Breast epithelium (tissue), 3 donors: ENCODE measurements at regions not wholly inside any gene's neighbourhood (a gene's known extent, or its start where the extent isn't known, plus 50 kb on each side); places are given as distances from the start of the nearest gene placed in this dataset.

Experiments
- POLR2A ChIP-seq: fragments of 450-650 bp; IDR thresholded peaks from one replicate; pipeline ENCODE4 v1.6.1; 2016; ENCODE audit warnings: antibody characterized with exemption, mild to moderate bottlenecking, moderate library complexity
- POLR2AphosphoS5 ChIP-seq, 3 donors: sonication (generic); formaldehyde crosslinking; IDR thresholded peaks; one replicate each; pipeline ENCODE4 v1.6.1; 2017; ENCODE audit warnings: antibody characterized with exemption in 3 of 3
- TF ChIP-seq, protein P1 (sequence below), 3 donors: fragments of 450-650 bp; IDR thresholded peaks; one replicate each; pipeline ENCODE4 v1.5.1; 2016 to 2017; ENCODE audit warnings: antibody characterized with exemption in 3 of 3, mild to moderate bottlenecking in 3 of 3, moderate library complexity in 3 of 3

DNA sequence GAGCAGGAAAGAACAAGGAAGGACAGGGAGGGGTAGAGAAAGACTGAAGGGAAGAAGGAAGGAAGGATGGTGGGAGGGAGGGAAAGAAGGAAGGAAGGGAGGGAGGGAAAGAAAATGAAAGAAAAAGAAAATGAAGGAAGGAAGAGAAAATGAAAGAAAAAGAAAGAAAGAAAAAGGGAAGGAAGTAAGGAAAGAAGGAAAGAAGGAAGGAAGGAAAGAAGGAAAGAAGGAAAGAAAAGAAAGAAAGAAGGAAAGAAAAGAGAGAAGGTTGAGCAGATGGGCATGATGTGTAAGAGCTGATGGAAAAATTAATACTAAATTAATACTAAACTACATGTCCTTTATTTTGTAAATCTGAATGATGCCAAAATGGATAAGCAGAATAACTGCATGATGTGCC, 418.3 kb upstream of the CDIN1 start:
- TF ChIP-seq POLR2AphosphoS5 (IDR thresholded peaks at IDR 0.05) (no peak), POLR2A (no peak)
- TF ChIP-seq, protein P1, sequence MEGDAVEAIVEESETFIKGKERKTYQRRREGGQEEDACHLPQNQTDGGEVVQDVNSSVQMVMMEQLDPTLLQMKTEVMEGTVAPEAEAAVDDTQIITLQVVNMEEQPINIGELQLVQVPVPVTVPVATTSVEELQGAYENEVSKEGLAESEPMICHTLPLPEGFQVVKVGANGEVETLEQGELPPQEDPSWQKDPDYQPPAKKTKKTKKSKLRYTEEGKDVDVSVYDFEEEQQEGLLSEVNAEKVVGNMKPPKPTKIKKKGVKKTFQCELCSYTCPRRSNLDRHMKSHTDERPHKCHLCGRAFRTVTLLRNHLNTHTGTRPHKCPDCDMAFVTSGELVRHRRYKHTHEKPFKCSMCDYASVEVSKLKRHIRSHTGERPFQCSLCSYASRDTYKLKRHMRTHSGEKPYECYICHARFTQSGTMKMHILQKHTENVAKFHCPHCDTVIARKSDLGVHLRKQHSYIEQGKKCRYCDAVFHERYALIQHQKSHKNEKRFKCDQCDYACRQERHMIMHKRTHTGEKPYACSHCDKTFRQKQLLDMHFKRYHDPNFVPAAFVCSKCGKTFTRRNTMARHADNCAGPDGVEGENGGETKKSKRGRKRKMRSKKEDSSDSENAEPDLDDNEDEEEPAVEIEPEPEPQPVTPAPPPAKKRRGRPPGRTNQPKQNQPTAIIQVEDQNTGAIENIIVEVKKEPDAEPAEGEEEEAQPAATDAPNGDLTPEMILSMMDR (IDR thresholded peaks at IDR 0.05), result no peak
